Vagina (tissue), 2 donors: ENCODE measurements at regions not wholly inside any gene's neighbourhood (a gene's known extent, or its start where the extent isn't known, plus 50 kb on each side); places are given as distances from the start of the nearest gene placed in this dataset.

ENCODE experiments used
- DNase-seq, 2 donors: peaks; one replicate each; pipeline ENCODE4 v3.0.0-alpha.2; 2017; ENCODE audit errors: extremely low spot score in 2 of 2
- H3K27ac ChIP-seq: fragments of 200-600 bp; sonication (generic); one replicate; pipeline ENCODE4 v1.5.1; 2019
- H3K27me3 ChIP-seq: fragments of 200-600 bp; sonication (generic); one replicate; pipeline ENCODE4 v1.5.1; 2019
- H3K36me3 ChIP-seq, 2 donors: fragments of 200-600 bp; sonication (generic); one replicate each; pipeline ENCODE4 v1.5.1; 2017 to 2019
- H3K4me1 ChIP-seq: fragments of 200-600 bp; sonication (generic); one replicate; pipeline ENCODE4 v1.5.1; 2019
- H3K4me3 ChIP-seq, 2 donors: fragments of 200-600 bp; sonication (generic); 1 replicate in 1 of 2; 2 replicates in 1 of 2; pipeline ENCODE4 v1.5.1; 2016 to 2019
- H3K9me3 ChIP-seq: fragments of 200-600 bp; sonication (generic); one replicate; pipeline ENCODE4 v1.5.1; 2019
- POLR2A ChIP-seq, 2 donors: fragments of 450-650 bp; IDR thresholded peaks; one replicate each; pipeline ENCODE4 v1.6.1; 2017; ENCODE audit warnings: antibody characterized with exemption in 2 of 2, mild to moderate bottlenecking in 2 of 2, moderate library complexity in 2 of 2
- POLR2AphosphoS5 ChIP-seq, 2 donors: sonication (generic); formaldehyde crosslinking; IDR thresholded peaks; one replicate each; pipeline ENCODE4 v1.9.0; 2017; ENCODE audit warnings: antibody characterized with exemption in 2 of 2, mild to moderate bottlenecking in 2 of 2, low read depth in 1 of 2; ENCODE audit not compliant: insufficient read depth in 1 of 2
- intact Hi-C: fragments of 100-400 bp; cut with DNase I; formaldehyde crosslinking; loops from one replicate; pipeline ENCODE4 v1.15.1; 2023
- TF ChIP-seq, protein P1 (sequence below), 3 experiments: fragments of 450-650 bp in 2 of 3; fragments of 200-600 bp in 1 of 3; sonication (generic) in 1 of 3; IDR thresholded peaks; one replicate each; pipeline ENCODE4 v1.5.1; 2017 to 2019; ENCODE audit warnings: antibody characterized with exemption in 3 of 3, mild to moderate bottlenecking in 2 of 3, moderate library complexity in 2 of 3

DNA sequence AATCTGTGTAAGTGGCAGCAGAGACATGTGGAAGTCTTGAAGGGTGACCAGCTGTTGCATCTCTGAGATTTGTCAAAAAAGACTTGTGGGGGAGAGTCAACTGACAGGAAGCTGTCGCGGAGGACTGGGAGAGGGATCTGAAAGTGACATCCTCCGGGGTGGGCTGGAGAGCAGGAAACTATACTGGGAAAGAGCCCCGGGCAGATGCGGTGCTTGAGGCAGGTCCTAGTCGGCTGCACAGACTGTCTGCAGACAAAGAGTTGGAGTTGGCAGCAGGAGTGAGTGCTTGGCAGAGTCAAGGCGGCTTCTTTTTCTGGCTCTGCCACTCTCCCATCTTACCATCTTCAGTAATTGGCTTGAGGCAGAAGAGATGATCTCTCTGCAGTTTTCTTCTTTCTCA is 294.0 kb upstream of the C1orf87 start:
- Histone ChIP-seq H3K9me3 (no peaks in the 10 kb centered on the region), H3K4me3 (no peak overlapping the region), H3K4me1 (no peaks in the 10 kb centered on the region), H3K36me3 (no peaks in the 10 kb centered on the region), H3K27ac (no peak overlapping the region), H3K27me3 (no peaks in the 10 kb centered on the region)
- TF ChIP-seq, protein P1, sequence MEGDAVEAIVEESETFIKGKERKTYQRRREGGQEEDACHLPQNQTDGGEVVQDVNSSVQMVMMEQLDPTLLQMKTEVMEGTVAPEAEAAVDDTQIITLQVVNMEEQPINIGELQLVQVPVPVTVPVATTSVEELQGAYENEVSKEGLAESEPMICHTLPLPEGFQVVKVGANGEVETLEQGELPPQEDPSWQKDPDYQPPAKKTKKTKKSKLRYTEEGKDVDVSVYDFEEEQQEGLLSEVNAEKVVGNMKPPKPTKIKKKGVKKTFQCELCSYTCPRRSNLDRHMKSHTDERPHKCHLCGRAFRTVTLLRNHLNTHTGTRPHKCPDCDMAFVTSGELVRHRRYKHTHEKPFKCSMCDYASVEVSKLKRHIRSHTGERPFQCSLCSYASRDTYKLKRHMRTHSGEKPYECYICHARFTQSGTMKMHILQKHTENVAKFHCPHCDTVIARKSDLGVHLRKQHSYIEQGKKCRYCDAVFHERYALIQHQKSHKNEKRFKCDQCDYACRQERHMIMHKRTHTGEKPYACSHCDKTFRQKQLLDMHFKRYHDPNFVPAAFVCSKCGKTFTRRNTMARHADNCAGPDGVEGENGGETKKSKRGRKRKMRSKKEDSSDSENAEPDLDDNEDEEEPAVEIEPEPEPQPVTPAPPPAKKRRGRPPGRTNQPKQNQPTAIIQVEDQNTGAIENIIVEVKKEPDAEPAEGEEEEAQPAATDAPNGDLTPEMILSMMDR (IDR thresholded peaks at IDR 0.05) = no peak
- TF ChIP-seq POLR2A (IDR thresholded peaks at IDR 0.05) (no peak), POLR2AphosphoS5 (IDR thresholded peaks at IDR 0.05; ENCODE audit: insufficient read depth in 1 of 2, low read depth in 1 of 2) (no peak)
- DNase-seq = no peak
- intact Hi-C loops = no loop called here

DNA sequence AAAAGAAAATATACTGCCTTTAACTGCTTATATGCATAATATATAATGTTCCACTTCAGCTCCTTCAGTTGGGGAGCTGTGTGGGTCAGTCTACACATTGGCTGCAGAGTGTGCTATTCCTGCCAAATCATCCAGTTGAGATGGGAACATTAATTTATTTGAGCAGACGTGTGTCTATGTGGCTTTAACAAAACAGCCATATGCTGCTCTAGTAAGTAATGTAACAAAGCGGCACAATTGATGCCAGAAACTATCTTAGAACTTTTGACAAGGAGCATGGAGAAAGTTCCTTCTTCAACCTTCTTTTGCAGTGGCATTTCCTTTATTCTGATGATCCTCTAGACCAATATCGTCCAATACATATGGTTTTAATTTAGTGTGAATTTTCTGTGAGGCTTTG is 285.9 kb upstream of the C1orf87 start:
- no peak for TF ChIP-seq POLR2AphosphoS5 (IDR thresholded peaks at IDR 0.05; ENCODE audit: insufficient read depth in 1 of 2, low read depth in 1 of 2)
- TF ChIP-seq, protein P1 (IDR thresholded peaks at IDR 0.05) = no peak
- no peak for TF ChIP-seq POLR2A (IDR thresholded peaks at IDR 0.05)
- DNase-seq = no peak
- Histone ChIP-seq H3K27me3 (no peaks in the 10 kb centered on the region), H3K27ac (no peak overlapping the region), H3K4me3 (no peak overlapping the region), H3K9me3 (no peaks in the 10 kb centered on the region), H3K4me1 (no peaks in the 10 kb centered on the region), H3K36me3 (no peaks in the 10 kb centered on the region)
- intact Hi-C loops = no loop called here

DNA sequence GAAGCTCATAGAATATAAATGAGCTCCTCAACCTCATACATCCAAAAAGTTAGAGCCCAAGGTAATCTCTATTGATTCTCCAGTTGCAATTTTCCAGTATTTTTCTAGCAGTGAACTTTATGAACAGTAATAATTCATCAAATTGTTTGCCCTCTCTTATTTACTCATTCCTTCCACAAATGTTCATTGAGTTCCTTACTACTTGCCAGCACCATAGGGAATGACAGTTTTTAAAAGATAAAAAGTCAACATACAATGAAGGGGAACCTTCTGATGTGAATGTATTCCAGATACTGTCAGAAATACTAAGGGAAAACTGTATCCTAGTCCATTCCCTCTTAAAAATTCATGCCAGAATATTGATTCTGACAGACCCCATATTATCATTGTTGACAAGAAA is 277.0 kb upstream of the C1orf87 start:
- Histone ChIP-seq H3K36me3 (no peaks in the 10 kb centered on the region), H3K9me3 (no peaks in the 10 kb centered on the region), H3K27me3 (no peaks in the 10 kb centered on the region), H3K4me3 (no peak overlapping the region), H3K27ac (no peak overlapping the region), H3K4me1 (no peaks in the 10 kb centered on the region)
- intact Hi-C loops = no loop called here
- no peak for DNase-seq
- TF ChIP-seq, protein P1 (IDR thresholded peaks at IDR 0.05) = no peak
- TF ChIP-seq POLR2AphosphoS5 (IDR thresholded peaks at IDR 0.05; ENCODE audit: insufficient read depth in 1 of 2, low read depth in 1 of 2) = no peak
- no peak for TF ChIP-seq POLR2A (IDR thresholded peaks at IDR 0.05)

DNA sequence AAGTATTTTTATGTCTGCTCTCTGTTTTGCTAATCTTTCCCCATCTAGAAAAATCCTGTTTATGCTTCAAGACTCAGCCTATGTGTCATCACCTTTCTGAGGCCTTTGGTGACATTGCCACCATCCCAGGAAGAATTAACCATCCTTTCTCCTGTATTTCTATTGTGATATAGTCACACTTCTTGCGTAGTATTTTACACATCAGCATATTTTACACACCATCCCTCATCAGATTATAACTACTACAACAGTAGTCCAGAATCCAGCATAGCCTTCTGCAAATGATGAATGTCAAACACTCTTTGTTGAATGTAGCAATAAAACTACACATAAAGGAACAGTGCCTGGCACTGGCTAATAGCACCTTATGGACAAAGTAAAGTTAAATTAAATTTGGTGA is 275.3 kb upstream of the C1orf87 start:
- Histone ChIP-seq H3K9me3 (no peaks in the 10 kb centered on the region), H3K27me3 (no peaks in the 10 kb centered on the region), H3K27ac (no peak overlapping the region), H3K4me3 (no peak overlapping the region), H3K4me1 (no peaks in the 10 kb centered on the region), H3K36me3 (no peaks in the 10 kb centered on the region)
- intact Hi-C loops = no loop called here
- TF ChIP-seq POLR2A (IDR thresholded peaks at IDR 0.05) (no peak), POLR2AphosphoS5 (IDR thresholded peaks at IDR 0.05; ENCODE audit: insufficient read depth in 1 of 2, low read depth in 1 of 2) (no peak)
- TF ChIP-seq, protein P1 (IDR thresholded peaks at IDR 0.05) = no peak
- no peak for DNase-seq

DNA sequence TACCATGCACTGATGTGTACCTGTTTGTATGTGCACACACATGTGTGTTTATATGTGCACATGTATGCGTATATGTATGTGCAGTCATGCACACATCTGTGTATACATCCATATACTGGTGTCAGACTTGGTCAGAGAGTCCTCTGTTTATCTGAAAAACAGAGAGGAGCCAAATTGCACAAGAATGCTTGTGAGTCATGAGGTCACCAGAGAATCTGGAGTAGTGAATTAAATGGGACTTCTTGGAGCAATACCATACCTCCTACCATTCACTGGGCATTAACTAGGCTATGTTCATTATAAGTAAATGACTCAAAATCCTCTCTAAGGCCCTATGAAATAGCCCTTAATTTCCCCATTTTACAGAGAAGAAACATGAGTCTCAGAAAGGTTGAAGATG is 272.1 kb upstream of the C1orf87 start:
- TF ChIP-seq, protein P1 (IDR thresholded peaks at IDR 0.05) = no peak
- TF ChIP-seq POLR2AphosphoS5 (IDR thresholded peaks at IDR 0.05; ENCODE audit: insufficient read depth in 1 of 2, low read depth in 1 of 2) = no peak
- TF ChIP-seq POLR2A (IDR thresholded peaks at IDR 0.05) = no peak
- Histone ChIP-seq H3K4me1 (no peaks in the 10 kb centered on the region), H3K4me3 (no peak overlapping the region), H3K27me3 (no peaks in the 10 kb centered on the region), H3K9me3 (no peaks in the 10 kb centered on the region), H3K27ac (no peak overlapping the region), H3K36me3 (no peaks in the 10 kb centered on the region)
- intact Hi-C loops = no loop called here
- no peak for DNase-seq
